ENCODE measurements at regions not wholly inside any gene's neighbourhood (a gene's known extent, or its start where the extent isn't known, plus 50 kb on each side); places are given as distances from the start of the nearest gene placed in this dataset.

DNA sequence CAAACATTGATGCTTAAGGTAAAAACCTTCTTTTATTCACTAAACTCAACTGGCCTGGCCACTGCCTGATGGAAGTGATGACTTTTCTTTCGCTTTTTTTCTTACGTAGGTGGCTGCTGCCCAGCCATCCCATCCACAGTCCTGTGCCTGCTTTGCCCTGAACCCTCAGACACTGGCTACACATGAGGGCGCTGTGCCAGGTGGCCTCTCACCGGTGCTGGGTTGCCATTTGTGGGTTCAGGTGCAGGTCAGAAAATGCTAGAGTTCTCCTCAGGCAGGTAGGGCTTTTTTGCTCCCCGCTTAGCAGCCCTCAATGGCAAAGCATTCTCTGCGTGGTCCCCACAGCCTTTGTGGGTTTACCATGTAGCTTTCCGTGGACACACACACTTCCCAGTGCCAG is 88.3 kb upstream of the PRR23E start:
- Histone ChIP-seq H3K27ac (ENCODE audit: low read depth, low read length) (no peak overlapping the region), H3K9ac (ENCODE audit: low read length) (no peak overlapping the region), H3K4me3 (ENCODE audit: low read depth in 1 of 2, low read length in 2 of 2) (no peak overlapping the region), H3K9me3 (ENCODE audit: low read length) (no peaks in the 10 kb centered on the region), H3K27me3 (ENCODE audit: control insufficient read depth in 1 of 2, insufficient read depth in 2 of 2, low read length in 2 of 2) (no peaks in the 10 kb centered on the region), H3K4me1 (ENCODE audit: insufficient read depth, low read length) (no peaks in the 10 kb centered on the region), H3K36me3 (ENCODE audit: insufficient read depth, low read length) (no peaks in the 10 kb centered on the region)

DNA sequence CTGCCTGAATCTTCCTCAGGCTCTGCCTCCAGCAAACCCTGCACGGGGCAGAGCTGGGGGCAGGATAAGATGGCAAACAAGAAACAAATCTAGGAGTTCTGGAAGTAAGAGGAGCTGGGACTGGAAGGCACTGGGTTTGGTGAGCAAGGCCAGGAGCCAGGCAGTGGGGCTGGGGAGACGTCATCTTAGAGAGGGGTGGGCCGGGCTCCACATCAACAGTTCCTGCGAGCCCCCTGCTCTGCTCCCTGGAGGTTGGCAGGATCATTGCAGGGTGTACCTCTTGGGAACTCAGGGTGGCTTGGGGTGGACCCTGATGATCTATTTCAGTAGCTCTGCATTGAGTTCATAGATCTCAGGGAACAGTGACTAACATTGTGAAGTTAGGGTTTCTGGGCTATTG is 87.3 kb upstream of the PRR23E start:
- no peak overlapping the region for H3K27ac ChIP-seq (ENCODE audit: low read depth, low read length)
- no peak overlapping the region for H3K9ac ChIP-seq (ENCODE audit: low read length)
- H3K27me3 ChIP-seq (ENCODE audit: control insufficient read depth in 1 of 2, insufficient read depth in 2 of 2, low read length in 2 of 2), result no peaks in the 10 kb centered on the region
- no peak overlapping the region for H3K4me3 ChIP-seq (ENCODE audit: low read depth in 1 of 2, low read length in 2 of 2)
- H3K4me1 ChIP-seq (ENCODE audit: insufficient read depth, low read length), result no peaks in the 10 kb centered on the region
- H3K36me3 ChIP-seq (ENCODE audit: insufficient read depth, low read length), result no peaks in the 10 kb centered on the region
- no peaks in the 10 kb centered on the region for H3K9me3 ChIP-seq (ENCODE audit: low read length)

DNA sequence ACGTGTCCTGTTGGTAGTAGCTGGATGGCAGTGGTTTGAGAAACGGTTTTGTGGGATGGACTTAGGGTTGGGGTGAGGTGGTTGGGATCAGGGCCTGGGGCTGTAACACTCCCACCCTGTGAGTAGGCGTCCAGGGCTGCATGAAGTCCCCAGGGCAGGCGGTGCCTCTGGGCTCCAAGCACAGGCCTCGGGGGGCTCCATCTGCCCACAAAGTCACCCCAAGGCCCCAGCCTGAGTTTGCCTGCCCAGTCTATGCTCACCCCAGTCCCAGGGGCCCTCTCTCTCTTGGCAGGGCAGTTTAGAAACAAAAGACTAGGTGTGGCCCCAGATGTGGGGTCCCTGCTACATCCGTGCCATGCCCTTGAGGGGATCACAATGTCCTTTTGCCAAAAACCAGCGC is 86.9 kb upstream of the PRR23E start:
- no peaks in the 10 kb centered on the region for H3K9me3 ChIP-seq (ENCODE audit: low read length)
- no peak overlapping the region for H3K27ac ChIP-seq (ENCODE audit: low read depth, low read length)

DNA sequence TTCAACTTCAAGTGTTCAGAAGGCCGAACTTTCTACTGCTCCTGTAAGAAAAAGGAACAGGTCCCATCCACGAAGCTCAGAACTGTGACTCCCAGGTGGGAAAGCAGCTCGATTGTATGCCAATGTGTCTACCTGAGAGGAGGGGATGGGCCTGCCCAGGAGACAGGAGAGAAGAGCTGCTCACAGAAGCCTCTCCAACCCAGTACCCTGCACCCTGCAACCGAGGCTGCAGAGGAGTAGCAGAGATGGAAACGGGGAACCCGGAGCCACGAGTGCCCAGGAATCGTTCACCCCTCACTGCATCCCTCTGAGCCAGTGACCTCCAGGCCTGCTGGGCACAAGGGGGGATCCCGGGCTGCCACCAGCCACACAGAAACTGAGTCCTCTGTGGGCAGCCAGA is 86.5 kb upstream of the PRR23E start:
- H3K27ac ChIP-seq (ENCODE audit: low read depth, low read length), result no peak overlapping the region
- no peaks in the 10 kb centered on the region for H3K27me3 ChIP-seq (ENCODE audit: control insufficient read depth in 1 of 2, insufficient read depth in 2 of 2, low read length in 2 of 2)
- H3K4me1 ChIP-seq (ENCODE audit: insufficient read depth, low read length), result no peaks in the 10 kb centered on the region
- no peaks in the 10 kb centered on the region for H3K36me3 ChIP-seq (ENCODE audit: insufficient read depth, low read length)
- H3K4me3 ChIP-seq (ENCODE audit: low read depth in 1 of 2, low read length in 2 of 2), result no peak overlapping the region
- H3K9ac ChIP-seq (ENCODE audit: low read length), result no peak overlapping the region
- no peaks in the 10 kb centered on the region for H3K9me3 ChIP-seq (ENCODE audit: low read length)

More for the DNA sequence above, 86.9 kb upstream of the PRR23E start:
- Histone ChIP-seq H3K27me3 (ENCODE audit: control insufficient read depth in 1 of 2, insufficient read depth in 2 of 2, low read length in 2 of 2) (no peaks in the 10 kb centered on the region), H3K4me1 (ENCODE audit: insufficient read depth, low read length) (no peaks in the 10 kb centered on the region), H3K4me3 (ENCODE audit: low read depth in 1 of 2, low read length in 2 of 2) (no peak overlapping the region), H3K9ac (ENCODE audit: low read length) (no peak overlapping the region), H3K36me3 (ENCODE audit: insufficient read depth, low read length) (no peaks in the 10 kb centered on the region)

DNA sequence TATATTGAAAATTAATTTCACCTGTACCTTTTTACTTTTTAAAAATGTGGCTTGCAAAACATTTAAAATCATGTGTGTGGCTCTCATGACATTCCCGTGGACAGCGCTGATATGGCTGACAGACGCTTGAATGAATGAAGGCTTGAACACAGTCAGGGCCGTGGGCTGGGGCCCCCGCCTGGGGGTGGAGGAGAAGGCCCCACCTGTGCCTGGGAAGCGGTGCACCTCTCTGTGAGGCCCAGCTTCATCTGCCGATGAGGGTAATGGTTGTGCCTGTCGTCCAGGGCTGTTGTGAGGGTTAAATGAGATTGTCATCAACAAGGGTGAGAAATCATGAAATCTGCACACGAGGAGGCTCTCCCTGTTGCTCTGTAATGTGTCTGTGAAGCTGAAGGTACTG is 85.9 kb upstream of the PRR23E start:
- Histone ChIP-seq H3K4me3 (ENCODE audit: low read depth in 1 of 2, low read length in 2 of 2) (no peak overlapping the region), H3K27me3 (ENCODE audit: control insufficient read depth in 1 of 2, insufficient read depth in 2 of 2, low read length in 2 of 2) (no peaks in the 10 kb centered on the region), H3K36me3 (ENCODE audit: insufficient read depth, low read length) (no peaks in the 10 kb centered on the region), H3K9me3 (ENCODE audit: low read length) (no peaks in the 10 kb centered on the region), H3K4me1 (ENCODE audit: insufficient read depth, low read length) (no peaks in the 10 kb centered on the region), H3K27ac (ENCODE audit: low read depth, low read length) (no peak overlapping the region), H3K9ac (ENCODE audit: low read length) (no peak overlapping the region)

DNA sequence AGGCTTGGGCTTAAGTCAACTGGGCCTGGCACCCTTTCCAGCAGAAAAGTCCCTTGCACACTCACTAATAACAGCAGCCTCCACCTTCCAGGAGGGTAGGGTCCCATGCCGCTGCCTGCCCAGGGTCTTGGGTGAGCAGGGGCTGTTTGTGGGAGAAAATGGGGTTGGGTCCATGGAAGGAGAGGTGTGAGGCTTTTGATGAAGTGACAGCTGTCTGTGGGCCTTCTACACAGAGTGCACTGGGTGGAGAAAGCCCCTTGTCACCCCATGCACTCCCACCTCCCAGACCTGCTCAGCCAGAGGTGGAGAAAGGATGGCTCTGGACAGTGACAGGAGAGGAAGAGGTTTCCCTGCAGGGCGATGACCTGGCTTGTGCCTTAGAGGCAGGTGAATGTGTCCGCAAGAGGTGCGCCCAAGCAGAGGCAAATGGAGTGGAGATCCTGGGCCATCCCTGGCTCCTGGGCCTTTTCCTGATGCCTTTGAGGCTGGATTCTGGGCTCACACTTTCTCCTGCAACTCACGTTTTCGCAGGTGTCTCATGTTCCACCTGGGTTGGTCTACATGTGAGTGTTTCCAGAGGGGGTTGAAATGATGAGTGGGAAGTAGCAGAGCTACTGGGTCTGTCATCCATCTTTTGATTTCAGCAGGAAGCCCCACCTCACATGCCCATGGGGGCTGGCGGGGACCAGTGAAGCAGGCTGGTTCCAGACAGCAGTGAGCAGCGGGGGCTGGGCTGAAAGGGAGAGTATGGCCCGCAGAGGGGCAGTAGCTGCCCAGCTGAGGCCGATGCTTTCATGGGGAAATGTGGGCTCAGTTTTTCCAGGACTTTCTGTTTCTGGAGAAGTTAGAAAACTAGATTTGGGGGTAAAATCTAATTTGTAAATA is 85.2 kb upstream of the PRR23E start:
- Histone ChIP-seq H3K9me3 (ENCODE audit: low read length) (peaks cover 6% of the 10 kb centered on the region), H3K9ac (ENCODE audit: low read length) (no peak overlapping the region), H3K27ac (ENCODE audit: low read depth, low read length) (no peak overlapping the region), H3K36me3 (ENCODE audit: insufficient read depth, low read length) (no peaks in the 10 kb centered on the region), H3K27me3 (ENCODE audit: control insufficient read depth in 1 of 2, insufficient read depth in 2 of 2, low read length in 2 of 2) (no peaks in the 10 kb centered on the region), H3K4me1 (ENCODE audit: insufficient read depth, low read length) (no peaks in the 10 kb centered on the region), H3K4me3 (ENCODE audit: low read depth in 1 of 2, low read length in 2 of 2) (no peak overlapping the region)

DNA sequence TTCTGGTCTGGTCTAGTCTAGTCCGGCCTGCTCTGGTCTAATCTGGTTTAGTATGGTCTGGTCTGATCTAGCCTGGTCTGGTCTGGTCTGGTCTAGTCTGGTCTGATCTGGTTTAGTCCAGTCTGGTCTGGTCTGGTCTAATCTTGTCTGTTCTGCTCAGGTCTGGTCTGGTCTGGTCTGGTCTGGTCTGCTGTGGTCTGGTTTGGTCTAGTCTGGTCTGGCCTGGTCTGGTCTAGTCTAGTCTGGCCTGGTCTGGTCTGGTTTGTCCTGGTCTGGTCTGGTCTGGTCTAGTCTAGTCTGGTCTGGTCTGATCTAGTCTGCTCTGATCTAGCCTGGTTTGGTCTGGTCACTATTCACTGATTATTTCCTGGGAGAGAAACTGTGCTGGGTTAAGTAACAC is 84.1 kb upstream of the PRR23E start:
- Histone ChIP-seq H3K9me3 (ENCODE audit: low read length) (peaks cover 6% of the 10 kb centered on the region), H3K27me3 (ENCODE audit: control insufficient read depth in 1 of 2, insufficient read depth in 2 of 2, low read length in 2 of 2) (no peaks in the 10 kb centered on the region), H3K9ac (ENCODE audit: low read length) (no peak overlapping the region), H3K4me1 (ENCODE audit: insufficient read depth, low read length) (no peaks in the 10 kb centered on the region), H3K36me3 (ENCODE audit: insufficient read depth, low read length) (no peaks in the 10 kb centered on the region), H3K4me3 (ENCODE audit: low read depth in 1 of 2, low read length in 2 of 2) (no peak overlapping the region), H3K27ac (ENCODE audit: low read depth, low read length) (no peak overlapping the region)

DNA sequence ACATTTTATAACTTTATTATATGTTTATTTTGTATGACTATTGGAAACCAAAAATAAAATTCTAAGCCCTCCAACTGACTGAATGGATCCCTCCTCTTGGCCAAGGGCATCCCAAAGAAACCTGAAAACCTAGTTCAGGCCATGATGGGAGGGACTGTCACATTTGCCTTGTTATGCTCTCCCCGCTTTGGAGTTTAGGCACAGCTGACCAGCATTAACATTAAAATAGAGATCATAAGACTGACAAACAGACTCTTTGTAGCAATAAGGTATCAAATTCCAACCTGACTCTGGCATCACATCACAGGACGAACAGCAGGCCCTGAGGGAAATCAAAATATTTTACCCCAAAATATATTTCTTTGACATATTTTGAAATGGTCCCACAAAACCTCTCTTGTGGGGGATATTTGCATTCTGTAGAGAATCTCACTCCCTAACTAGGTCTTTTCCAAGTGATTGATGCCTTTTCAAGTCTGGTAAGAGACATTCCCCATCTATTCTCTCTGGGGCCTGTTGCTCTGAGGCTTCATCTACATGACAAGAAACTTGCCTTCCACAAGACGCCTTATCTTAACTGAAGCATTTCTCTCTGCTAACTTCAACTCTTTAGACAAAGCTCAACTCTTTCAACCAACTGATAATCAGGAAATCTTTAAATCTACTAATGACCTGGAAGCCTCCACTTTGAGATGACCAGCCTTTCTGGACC is 81.8 kb upstream of the PRR23E start:
- H3K9ac ChIP-seq (ENCODE audit: low read length), result no peak overlapping the region
- no peaks in the 10 kb centered on the region for H3K4me1 ChIP-seq (ENCODE audit: insufficient read depth, low read length)
- no peaks in the 10 kb centered on the region for H3K27me3 ChIP-seq (ENCODE audit: control insufficient read depth in 1 of 2, insufficient read depth in 2 of 2, low read length in 2 of 2)
- H3K36me3 ChIP-seq (ENCODE audit: insufficient read depth, low read length), result no peaks in the 10 kb centered on the region
- peaks cover 6% of the 10 kb centered on the region for H3K9me3 ChIP-seq (ENCODE audit: low read length)
- no peak overlapping the region for H3K27ac ChIP-seq (ENCODE audit: low read depth, low read length)
- H3K4me3 ChIP-seq (ENCODE audit: low read depth in 1 of 2, low read length in 2 of 2), result no peak overlapping the region

DNA sequence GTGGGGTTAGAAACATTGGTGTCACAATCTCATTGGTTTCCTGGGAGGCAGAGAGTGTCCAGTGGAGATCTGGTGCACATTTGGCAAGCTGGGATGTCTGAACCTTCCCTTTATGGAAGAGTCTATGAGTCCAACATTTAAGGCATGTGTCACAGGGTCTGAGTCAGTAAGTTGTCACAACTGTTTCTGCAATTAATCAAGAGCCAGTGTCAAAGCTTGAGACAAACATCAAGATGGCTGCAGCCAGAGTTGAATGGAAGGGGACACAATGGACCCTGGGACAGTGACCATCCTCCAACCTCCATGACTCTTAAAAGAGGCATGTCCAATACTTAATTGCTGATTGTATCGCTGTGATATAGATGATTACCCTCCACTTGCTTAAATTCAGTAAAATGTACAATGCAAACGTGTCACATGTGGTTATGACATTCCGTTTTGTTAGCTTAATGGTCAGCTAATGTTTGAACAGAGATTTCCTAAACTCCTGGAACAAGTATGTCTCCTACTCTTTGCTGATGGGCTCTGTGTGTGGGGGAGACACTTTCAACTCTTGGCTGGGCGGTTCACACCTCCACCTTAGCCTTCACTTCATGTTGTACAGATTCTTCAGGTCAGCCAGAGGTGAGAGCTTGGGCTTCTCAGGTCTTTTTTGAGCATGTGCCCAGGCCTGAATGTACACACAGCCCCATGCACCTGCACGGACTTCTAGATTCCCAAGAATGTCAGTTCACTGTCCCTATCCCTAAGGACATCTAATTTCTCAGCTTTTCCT is 79.9 kb upstream of the PRR23E start:
- no peak overlapping the region for H3K9ac ChIP-seq (ENCODE audit: low read length)
- H3K9me3 ChIP-seq (ENCODE audit: low read length), result peaks cover 6% of the 10 kb centered on the region
- H3K27ac ChIP-seq (ENCODE audit: low read depth, low read length), result no peak overlapping the region
- no peaks in the 10 kb centered on the region for H3K4me1 ChIP-seq (ENCODE audit: insufficient read depth, low read length)
- H3K27me3 ChIP-seq (ENCODE audit: control insufficient read depth in 1 of 2, insufficient read depth in 2 of 2, low read length in 2 of 2), result no peaks in the 10 kb centered on the region
- no peak overlapping the region for H3K4me3 ChIP-seq (ENCODE audit: low read depth in 1 of 2, low read length in 2 of 2)
- no peaks in the 10 kb centered on the region for H3K36me3 ChIP-seq (ENCODE audit: insufficient read depth, low read length)

DNA sequence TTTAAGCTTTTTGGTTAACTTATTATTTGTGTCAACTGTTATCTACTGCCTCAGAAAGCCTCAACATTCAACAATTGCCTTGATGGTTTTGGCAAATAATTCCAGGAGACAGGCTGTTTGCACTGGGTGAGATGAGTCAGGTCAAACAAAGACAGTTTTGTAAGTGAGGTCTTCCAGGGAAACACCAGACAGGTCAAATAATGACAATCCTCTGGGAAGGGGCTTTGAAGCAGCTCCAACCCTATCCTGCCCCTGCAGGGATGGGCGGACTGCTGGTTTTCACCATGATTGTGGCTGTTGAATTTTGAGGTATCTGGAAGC is 79.4 kb upstream of the PRR23E start:
- Histone ChIP-seq H3K27me3 (ENCODE audit: control insufficient read depth in 1 of 2, insufficient read depth in 2 of 2, low read length in 2 of 2) (no peaks in the 10 kb centered on the region), H3K27ac (ENCODE audit: low read depth, low read length) (no peak overlapping the region), H3K4me3 (ENCODE audit: low read depth in 1 of 2, low read length in 2 of 2) (no peak overlapping the region), H3K9ac (ENCODE audit: low read length) (no peak overlapping the region), H3K4me1 (ENCODE audit: insufficient read depth, low read length) (no peaks in the 10 kb centered on the region), H3K9me3 (ENCODE audit: low read length) (peaks cover 6% of the 10 kb centered on the region), H3K36me3 (ENCODE audit: insufficient read depth, low read length) (no peaks in the 10 kb centered on the region)

DNA sequence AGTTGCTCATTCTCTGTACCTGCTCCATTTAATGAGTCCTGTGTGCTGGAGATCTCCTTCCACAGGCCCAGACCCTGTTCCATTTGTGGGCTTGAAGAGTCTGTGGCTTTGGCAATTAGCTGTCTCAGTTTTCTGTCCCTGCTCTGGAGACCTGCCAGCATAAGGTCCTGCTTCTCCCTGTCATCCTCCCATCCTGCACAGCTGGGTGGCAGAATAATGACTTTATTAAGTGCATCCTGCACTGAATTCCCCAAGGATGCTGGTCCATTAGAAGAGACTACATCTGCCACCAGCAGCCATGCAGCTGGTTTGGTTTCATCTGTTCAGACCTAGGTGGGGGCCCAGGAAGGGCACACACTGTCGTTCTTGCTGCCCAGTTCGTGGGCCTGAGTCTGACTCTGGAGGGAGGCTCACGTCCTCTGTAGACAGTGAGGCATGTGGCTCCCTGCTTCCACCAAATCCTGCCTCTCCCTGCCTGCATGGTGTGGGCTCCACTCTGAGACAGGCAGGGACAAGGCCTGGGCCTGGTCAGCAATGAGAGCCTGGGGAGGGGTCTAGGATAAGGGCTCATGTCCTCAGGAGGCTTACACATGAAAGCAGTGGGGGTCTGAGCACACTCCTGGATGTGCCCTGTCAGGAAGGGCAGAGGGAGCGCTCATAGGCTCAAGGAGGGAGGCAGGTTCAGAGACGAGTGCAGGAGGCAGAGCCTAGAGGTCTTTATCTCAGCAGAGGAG is 78.4 kb upstream of the PRR23E start:
- H3K9ac ChIP-seq (ENCODE audit: low read length), result no peak overlapping the region
- H3K9me3 ChIP-seq (ENCODE audit: low read length), result peaks cover 6% of the 10 kb centered on the region
- no peak overlapping the region for H3K4me3 ChIP-seq (ENCODE audit: low read depth in 1 of 2, low read length in 2 of 2)
- H3K4me1 ChIP-seq (ENCODE audit: insufficient read depth, low read length), result no peaks in the 10 kb centered on the region
- no peaks in the 10 kb centered on the region for H3K27me3 ChIP-seq (ENCODE audit: control insufficient read depth in 1 of 2, insufficient read depth in 2 of 2, low read length in 2 of 2)
- H3K27ac ChIP-seq (ENCODE audit: low read depth, low read length), result no peak overlapping the region
- no peaks in the 10 kb centered on the region for H3K36me3 ChIP-seq (ENCODE audit: insufficient read depth, low read length)

Measured in muscle layer of colon (tissue), 2 donors.